HG03039 (cell line): ENCODE measurements at regions not wholly inside any gene's neighbourhood (a gene's known extent, or its start where the extent isn't known, plus 50 kb on each side); places are given as distances from the start of the nearest gene placed in this dataset.

Experiments
- ATAC-seq: cut with Tn5 transposase; IDR thresholded peaks from one replicate; pipeline ENCODE4 v1.9.1; 2021; ENCODE audit warnings: mild to moderate bottlenecking, moderate library complexity; ENCODE audit not compliant: unreplicated experiment

DNA sequence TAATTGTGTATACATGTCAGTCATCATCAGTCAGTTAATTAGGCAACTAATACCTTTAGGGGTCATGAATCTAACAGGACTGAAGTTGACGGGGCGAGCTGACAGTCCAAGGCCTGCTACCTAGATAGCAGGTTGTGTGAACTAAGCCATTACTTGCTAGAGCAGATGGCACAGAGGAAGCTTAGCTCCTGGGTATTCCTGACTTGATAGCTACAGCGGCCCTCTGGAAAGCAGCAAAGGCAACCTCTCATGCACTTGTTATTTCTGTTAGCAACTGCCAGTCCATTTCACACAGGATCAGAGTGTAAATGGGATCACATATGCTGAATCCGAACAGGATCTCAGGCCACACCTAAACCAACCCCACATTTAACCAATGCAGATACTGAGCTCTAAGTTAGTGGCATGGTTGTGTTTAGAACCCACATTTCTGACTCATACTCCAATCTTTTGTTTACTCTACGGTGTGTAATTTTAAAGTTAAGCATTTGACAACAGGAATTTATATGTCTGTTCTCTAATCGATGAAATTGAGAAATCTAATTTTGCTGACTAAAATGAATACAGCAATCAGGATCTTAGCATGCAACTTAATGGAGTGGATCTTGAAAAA, 521.3 kb upstream of the ZNF608 start:
- no peak for ATAC-seq

DNA sequence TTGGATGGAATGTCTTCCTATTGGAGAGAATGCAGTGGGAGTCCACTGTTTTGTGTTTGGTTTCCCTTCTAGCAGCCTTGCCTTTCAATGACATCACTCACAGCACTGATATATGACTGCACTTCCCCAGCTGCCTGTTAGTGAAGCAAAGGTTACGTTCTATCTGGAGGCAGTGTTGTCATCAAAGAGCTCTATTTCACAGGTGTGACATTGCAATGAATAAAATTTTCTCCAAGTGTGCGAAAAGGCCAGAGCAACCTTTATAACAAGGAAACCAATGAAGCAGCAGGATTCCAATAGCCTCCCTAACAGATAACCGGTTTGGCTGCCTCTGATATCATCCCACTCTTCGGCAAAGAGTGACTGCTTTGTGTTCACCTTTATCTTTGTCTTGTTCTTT, 523.5 kb upstream of the ZNF608 start:
- no peak for ATAC-seq

DNA sequence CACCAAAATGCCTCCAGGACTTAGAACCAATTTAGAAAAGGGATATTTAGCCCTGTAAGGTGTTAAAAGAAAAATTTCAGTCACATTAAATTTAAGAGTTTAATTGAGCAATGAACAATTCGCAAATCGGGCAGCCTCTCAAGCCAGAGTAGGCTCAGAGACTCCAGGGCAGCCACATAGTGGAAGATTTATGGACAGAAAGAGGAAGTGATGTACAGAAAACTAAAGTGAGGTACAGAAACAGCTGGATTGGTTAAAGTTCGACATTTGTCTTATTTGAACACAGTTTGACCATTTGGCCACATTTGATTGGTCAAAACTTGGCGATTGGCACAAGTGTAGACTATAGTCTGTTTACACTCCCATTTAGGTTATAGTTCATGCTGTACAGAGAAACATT, 525.9 kb upstream of the ZNF608 start:
- ATAC-seq: no peak

DNA sequence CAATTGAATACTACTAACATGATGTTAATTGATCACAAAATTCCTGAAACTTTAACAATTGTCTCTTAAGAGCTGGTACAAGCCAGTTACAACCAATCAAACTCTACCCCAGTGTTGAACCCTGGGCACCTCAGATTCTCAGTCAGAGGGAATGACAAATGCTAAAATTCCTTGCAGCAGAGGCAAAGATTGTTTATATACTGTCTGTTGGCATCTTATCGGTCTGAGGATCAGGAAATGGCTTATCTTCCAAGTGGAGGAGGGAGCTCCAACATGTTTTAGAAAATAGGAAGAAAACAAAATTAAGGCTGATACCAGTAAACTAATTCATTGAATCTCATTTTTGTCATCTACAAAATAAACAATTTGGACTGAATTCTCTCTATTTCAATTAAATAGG, 527.8 kb upstream of the ZNF608 start:
- no peak for ATAC-seq

DNA sequence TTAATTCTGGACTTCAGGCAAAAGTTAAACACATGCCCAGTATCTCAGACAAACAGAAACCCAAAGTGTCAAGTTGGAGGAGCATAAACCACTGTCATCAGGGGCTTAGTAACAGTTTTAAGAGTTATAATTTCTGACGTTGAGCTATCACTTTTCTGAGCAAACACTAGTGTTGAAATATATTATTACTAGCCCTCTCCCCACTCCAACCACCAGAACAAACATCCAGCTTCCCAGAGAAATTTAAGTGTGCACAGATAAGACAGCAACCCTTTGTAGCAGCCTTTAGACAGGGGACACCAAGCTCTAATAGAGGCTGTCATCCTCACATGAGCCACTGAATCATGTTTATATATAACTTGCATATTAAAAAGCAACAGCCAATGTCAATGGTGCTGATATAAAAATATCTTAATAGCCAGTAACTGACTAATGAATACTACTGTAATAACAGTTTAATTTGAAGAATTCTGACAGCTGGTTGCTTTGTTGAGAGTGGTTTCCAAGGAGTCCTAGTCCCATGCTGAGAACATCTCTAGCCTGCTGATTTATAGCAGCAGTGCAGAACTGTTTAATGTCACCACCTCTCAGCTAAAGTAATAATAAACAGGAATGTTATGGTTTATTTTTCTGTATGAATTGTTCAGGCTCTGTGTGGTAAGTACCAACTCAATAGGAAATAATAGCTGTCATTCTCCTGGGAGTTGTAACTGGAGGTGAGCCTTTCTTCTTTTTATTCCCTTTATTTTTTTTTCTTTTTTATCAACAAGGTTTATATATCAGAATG, 528.7 kb upstream of the ZNF608 start:
- no peak for ATAC-seq

DNA sequence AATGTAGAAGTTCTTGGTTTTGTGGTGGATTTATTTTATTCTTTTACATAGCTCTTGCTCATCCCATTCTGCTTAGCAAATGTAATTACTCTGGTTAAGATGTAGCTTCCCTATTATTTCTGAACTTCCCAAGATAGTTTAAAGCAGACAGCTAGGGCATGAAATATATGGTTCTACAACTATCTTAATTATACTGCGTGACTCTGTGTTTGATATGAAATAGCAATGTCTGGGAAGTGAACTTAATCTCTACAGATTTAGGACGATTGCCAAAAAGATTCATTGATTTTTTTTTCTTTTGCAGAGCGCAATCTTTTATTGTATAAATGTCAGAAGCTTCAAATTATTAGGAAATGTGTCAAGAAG, 529.3 kb upstream of the ZNF608 start:
- no peak for ATAC-seq

DNA sequence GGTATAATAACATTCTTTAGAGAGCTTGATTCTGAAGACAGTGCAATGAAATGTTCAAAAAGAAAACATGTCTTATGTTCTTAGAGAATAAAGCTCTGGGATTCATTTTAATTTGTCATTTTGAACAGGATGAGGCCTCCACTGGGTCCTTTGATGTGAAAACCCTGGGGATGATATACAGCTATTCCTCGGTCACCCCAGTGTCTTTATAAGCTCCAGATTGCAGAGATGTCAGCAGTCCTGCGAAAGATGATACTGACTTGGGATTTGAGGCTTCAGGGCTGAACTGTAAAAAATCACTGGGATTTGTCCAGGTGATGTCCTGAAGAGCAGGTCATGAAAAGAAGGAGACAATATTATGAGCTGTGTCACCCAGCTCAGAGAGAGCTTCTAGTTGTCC, 529.7 kb upstream of the ZNF608 start:
- no peak for ATAC-seq

DNA sequence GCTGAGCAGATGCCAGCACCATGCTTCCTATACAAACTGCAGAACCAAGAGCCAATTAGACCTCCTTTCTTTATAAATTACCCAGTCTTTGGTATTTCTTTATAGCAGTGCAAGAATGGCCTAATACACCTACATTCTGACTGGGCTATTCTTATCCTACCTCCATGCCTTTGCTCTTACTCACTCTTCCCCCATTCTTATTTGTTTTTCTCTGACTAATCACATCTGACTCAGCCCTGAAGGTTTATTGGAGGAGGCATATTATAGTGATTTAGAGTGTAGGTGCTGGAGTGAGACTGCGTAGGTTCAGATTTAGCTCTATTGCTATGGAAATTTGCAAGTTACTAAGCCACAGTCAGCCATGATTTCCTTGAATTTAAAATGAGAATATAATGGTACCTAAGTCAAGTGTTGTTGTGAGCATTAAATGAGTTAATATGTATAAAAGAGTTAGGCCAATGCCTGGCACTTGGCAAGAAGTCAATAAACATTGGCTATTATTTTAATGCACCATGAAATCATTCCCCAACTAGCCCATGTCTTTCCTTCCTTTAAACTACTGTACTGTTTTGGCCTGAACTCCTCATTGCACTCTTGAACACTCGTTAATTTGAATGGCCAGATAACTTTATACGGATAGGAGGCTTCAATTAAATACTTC, 531.2 kb upstream of the ZNF608 start:
- no peak for ATAC-seq

DNA sequence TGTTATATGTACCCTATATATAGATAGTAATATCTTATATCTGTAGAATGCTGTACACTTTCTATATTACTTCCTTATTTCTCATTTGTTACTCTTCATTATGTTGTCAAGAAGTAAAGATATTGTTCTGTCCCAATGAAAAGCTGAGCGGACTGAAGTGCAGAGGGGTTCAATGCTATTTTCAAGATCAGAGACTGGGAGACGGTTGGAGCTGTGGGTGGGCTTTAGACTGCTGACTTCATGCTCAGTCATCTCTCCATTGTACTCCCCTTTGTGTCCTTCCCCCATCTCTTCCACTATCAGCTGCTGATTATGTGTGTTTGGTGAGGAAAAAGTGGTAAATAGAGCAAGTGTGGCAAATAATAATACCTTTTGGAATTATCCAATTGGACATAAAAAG, 532.3 kb upstream of the ZNF608 start:
- no peak for ATAC-seq

DNA sequence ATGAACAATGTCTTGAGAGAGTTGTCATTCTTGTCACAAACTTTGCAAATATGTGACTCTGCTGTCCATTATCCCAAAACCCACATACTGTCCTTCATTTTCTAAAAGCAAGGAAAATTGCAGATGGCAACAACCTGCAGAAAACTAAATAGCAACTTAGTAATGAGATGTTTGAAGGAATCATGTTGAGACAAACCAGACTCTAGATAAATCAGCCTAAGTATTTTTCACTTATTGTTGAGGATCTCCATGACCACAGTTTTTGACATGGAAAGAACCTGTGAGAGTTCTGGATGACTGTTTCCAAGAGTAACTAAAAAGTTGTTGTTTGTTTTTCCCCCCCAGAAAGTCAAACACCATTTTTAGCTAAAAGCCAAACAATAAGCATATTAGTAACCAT, 535.2 kb upstream of the ZNF608 start:
- no peak for ATAC-seq

DNA sequence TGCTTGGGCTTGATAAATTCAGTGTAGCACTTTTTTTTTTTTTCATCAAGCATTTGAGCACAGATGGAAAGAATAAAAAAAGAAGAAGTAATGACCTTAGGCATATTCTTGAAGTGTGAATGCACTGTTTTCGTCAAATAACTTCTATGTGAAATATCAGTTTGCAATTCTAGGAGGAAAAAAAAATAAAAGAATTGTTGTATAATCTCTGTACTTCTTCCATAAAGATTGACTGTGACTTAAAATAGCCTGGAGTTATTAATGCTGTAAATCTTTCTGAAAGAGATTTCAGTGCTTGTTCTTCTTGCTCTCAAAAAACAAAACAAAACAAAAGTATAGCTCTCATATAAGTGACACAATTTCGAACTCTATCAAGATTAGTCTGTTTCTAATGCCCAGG, 536.9 kb upstream of the ZNF608 start:
- ATAC-seq: no peak

DNA sequence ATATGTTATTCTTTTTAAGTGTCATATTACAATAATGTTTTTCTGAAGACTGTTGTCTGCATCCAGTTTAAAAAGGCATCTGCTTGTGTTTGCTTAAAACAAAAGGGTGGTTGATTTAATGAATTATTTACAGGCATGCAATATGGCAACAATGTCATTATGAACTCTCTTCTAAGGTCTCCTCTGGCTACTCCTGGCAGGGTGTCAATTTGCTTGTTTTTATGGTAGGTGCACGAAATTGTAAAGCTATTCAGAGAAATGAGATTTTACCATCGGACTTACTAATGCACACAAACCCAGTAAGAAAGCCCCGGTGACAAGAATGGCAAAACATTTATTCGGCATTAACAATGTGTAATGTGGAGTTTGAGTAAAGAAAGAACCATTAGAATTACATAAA, 539.8 kb upstream of the ZNF608 start:
- no peak for ATAC-seq

DNA sequence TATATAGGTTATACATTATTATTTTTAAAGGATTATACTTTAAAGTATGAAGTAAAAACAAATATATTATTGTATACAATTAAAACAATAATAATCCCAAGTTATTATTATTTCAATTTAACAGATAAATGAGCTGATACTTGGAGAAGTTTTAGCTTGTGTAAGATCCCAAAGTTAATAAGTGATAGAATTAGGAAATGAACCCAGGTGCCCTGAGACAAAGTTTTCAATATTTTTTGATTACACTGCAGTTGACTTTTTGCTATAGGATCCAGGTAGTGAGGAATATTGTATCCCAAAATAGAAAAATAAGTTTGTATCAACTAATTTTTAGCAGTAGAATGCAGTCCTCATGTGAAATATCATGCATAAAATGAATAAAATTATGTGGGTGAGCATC, 543.2 kb upstream of the ZNF608 start:
- ATAC-seq: no peak

DNA sequence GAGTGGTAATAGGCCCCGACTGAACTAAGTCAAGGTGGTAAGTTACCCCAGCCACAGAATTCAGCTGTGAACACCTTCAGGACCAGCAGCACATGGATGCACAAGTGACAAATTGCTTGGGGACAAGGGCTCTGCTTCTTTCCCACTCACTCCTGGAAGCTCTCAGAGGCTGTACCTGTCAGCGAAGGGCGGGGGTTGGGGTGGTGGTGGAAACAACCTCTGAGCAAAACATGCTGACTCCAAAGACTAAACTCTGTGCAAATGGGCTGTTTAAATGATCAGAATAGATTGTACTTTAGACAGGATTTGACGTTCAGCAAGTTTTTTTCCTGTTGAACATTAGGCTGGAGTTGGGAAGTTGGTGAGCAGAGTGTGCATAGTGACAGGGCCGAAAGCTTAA, 544.5 kb upstream of the ZNF608 start:
- ATAC-seq: no peak

DNA sequence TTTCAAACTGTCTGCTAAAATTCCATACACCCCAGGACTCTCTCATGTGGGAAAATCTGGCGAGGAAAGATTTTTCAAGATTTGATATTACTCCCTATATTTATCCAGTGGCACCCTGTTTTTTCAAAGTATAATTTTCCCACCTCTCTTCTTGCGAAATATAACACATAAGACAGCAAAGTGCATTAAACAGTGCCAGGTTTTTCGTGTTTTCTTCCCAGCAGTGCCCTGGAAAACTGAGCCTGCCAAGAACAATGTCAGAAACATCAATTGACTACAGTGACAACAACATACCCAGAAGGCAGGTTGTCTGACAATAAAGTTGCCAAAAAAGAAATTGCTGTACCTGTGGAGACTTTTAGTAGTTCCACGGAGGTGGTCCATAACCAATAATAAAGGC, 545.0 kb upstream of the ZNF608 start:
- ATAC-seq: no peak

DNA sequence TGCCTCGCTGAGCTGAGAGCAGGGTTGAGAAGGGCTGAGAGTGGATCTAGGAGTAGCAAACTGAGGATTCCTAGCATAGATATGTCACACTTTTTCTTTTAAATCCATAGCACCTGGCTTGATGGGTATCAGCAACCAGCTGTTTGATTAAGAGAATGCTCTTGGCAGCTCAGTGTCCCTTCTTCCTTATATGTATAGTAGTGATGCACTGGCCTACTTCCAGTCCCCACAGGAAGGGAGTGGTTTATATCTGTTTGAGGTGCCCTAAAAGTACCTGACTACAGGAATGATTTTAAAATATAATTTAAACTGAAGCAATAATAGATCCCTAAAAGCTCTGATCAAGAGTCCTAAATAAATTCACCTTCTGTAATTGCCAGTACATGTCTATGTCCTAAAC, 546.8 kb upstream of the ZNF608 start:
- no peak for ATAC-seq

DNA sequence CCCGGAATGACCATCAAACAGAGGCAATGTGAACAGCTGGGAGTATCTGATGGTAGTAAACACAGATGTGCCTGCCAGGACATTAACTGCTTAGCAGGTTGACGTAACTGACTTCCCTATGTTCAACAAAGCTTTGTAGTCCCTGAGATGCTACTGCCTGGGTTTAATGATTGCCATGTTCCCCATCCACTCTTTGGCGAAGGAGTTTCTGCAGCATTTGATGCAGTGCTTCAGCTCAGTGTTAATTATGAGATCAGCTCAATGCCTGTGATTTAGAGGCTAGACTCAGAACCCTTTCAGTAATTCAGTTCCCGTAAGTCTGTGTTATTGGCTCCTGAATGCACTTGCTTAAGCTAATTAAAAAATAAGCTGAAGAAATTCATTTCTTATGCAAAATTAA, 547.3 kb upstream of the ZNF608 start:
- ATAC-seq: no peak

DNA sequence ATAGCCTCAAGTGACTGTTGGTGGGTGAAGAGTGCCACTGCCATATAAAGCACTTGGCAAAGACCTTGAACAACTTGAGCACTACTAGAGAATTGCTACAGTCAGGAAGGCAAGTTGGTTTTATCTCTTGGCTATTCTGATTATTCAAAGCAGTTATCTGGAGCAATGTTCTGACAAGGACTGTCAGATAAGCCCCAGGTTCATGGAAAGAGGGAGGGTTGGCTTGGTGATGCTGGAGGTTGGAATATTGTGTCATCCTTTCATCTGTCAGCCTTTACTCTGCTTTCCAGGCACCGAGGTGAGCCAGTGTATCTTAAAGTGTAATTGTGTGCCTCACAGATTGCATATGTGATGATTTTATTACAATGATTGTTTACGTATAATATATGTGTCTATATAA, 548.4 kb upstream of the ZNF608 start:
- no peak for ATAC-seq

DNA sequence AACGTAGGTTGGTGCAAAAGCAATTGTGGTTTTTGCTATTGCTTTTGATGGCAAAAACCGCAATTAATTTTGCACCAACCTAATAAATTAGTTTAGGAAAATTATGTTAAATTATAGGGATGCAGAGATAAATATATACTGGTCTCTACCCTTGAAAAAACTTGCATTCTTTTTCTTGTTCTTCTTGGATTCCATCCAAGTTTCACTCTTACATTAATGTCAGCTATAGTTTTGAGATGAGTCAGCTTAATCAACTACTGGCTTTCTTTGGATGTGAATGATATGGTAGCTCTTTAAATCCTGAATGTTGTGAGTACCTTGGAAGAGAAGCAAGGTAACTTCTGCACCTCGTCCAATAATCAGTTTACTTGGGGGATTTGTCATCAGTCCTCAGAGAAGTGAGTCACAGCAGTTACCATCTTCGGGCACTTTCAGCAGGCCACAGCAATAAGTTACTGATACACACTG, 549.0 kb upstream of the ZNF608 start:
- ATAC-seq: no peak

DNA sequence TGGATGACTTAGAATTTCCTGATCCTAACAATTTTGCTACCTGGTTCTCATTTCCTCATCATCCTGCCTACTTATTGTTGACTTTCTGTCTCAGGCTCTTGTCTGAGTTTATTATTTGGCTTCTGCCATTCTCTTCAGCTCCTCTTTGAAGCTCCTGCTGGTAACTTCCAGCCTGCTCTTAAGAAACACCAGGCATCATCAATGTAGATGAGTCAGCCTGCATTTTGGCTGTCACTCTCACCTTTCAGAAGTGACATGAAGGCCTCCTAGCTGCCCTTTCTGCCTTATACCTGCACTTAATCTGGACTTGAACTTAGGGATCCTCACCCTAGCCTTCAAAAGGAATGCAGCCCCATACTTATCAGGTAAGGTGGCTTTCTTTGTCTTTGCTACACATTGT, 551.8 kb upstream of the ZNF608 start:
- ATAC-seq: no peak

DNA sequence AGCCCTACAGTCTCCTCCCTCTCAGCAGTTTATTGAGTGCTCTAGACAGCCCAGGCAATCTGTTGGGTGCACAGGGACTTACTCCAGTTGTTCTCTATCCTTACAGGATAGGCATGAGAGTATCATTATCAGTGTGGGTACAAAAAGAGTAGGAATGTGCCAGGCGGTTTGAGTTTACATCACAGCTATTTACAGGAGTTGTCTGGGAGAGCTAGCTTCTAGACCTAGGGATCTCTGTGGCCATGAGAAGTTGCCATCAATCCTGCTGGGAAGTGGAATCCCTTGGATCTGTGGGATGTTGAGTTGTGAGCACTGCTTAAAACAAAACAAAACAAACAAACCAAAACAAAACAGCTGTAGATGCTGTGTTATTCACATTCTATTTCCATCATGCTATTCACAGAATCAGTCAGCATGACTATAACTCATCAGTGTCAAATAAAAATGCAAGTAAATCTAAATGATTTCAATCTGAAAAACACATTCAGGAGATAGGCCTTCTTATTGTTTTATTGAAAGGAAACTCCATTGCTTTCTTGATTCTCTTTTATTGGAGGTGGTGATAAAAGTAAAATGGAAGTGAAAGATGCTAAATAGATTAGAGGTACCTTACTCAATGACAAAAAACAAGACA, 552.4 kb upstream of the ZNF608 start:
- no peak for ATAC-seq

DNA sequence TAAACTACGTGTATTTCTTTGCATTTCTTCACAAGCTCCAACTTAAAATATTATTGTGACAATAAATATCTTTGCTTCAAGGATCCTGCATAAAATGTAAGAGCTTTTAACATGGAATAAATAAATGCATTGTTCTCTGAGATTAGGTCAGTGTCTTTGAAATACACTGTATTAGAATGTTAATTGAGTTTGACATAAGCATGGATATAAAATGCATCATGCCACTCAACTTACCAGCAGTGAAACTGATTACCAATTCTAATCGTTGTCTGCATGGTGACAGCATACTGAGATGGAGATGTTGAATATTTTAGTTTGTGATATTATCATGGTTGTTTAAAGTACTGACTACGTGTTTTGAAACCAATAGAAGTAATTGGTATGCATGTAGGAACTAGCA, 555.3 kb upstream of the ZNF608 start:
- no peak for ATAC-seq
